ENCODE measurements at regions not wholly inside any gene's neighbourhood (a gene's known extent, or its start where the extent isn't known, plus 50 kb on each side); places are given as distances from the start of the nearest gene placed in this dataset.

DNA sequence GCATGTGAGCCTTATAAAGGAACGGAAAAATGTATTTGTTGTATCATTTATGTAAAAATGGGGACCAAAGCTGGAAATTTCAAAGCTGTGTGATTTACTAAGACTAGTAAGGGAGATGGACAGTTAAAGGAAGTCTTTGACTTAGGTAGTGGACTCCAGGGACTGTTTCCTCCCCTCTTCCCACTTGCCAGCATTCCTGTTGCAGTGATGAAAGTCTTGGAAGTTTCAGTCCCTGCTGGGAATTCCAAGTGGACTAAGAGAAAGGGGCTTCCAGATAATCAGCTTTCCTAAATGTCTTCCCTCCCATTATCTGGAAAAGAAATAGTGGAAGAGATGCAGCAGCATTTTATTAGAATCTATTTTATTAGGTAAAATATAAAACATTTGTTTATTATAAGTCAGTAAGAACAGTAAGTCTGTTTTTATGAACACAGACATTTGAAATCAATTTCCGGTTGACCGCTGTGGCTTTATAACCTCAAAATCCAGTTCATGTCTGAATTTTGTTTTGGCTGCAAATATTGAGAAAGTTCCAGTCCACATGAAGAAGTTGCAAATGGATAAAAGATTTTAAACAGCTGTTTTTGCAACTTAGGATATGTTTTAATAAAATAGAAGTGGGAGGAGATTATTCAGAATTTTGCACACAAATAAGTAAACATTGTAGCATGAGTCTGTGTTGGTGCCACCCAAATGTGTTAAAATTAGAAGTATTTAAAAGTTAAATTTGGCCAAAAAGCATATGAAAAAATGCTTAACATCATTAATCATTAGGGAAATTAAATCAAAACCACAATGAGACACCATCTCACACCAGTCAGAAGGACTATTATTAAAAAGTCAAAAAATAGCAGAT is 141.8 kb downstream of the IL20RB start:
- H3K27me3 Mint-ChIP-seq (ENCODE audit: low read depth in 3 of 3), result peaks cover 0 to 2% (median 0%) of the 10 kb centered on the region in 3 donors

DNA sequence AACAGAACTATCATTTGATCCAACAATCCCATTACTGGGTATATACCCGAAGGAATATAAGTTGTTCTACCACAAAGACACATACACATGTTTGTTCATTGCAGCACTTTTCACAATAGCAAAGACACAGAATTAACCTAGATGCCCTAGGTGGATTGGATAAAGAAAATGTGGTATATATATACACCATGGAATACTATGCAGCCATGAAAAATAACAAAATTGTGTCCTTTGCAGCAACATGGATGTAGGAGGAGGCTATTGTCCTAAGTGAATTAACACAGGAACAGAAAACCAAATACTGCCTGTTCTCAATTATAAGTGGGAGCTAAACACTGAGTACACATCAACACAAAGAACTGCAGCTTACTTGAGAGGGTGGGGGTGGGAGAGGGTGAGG is 142.5 kb downstream of the IL20RB start:
- intact Hi-C loops (cut with micrococcal nuclease), result no loop called here
- Mint-ChIP-seq H3K9me3 (no peaks in the 10 kb centered on the region), H3K4me3 (no peak overlapping the region), H3K4me1 (no peaks in the 10 kb centered on the region), H3K36me3 (no peaks in the 10 kb centered on the region), H3K27ac (no peak overlapping the region), H3K27me3 (ENCODE audit: low read depth in 3 of 3) (peaks cover 0 to 2% (median 0%) of the 10 kb centered on the region in 3 donors)
- no peaks in the 10 kb centered on the region for H3K4me1 ChIP-seq (ENCODE audit: control insufficient read depth in 1 of 2, insufficient read depth in 2 of 2, low read length in 2 of 2)
- no peak overlapping the region for H3K4me3 ChIP-seq (replicated peaks in 1 of 3; ENCODE audit: low read depth in 2 of 3, low read length in 3 of 3)
- WGBS (ENCODE audit: insufficient coverage), result no CpG with 5 or more reads among the region's 1 CpG
- H4K20me1 ChIP-seq (ENCODE audit: insufficient read depth, low read length), result no peaks in the 10 kb centered on the region
- no peaks in the 10 kb centered on the region for H3K36me3 ChIP-seq (replicated peaks in 1 of 2; ENCODE audit: control insufficient read depth in 1 of 2, insufficient read depth in 2 of 2, low read length in 2 of 2)
- H3K9me3 ChIP-seq (replicated peaks in 1 of 2; ENCODE audit: control insufficient read depth in 1 of 2, insufficient read depth in 1 of 2, low read length in 2 of 2), result no peaks in the 10 kb centered on the region
- H3K79me2 ChIP-seq (ENCODE audit: insufficient read depth, low read length), result no peaks in the 10 kb centered on the region
- H3K27ac ChIP-seq (ENCODE audit: low read depth in 1 of 2, low read length in 2 of 2), result no peak overlapping the region
- H3K9ac ChIP-seq (ENCODE audit: insufficient read depth, low read length, poor library complexity, severe bottlenecking), result no peak overlapping the region
- H3K4me2 ChIP-seq (replicated peaks; ENCODE audit: extremely low read depth, low read length, poor library complexity, severe bottlenecking), result no peak overlapping the region
- no peak for DNase-seq
- peaks cover 0 to 3% of the 10 kb centered on the region in 2 donors for H3K27me3 ChIP-seq (ENCODE audit: control insufficient read depth in 2 of 2, insufficient read depth in 2 of 2, low read length in 2 of 2)
- TF ChIP-seq, protein P1, sequence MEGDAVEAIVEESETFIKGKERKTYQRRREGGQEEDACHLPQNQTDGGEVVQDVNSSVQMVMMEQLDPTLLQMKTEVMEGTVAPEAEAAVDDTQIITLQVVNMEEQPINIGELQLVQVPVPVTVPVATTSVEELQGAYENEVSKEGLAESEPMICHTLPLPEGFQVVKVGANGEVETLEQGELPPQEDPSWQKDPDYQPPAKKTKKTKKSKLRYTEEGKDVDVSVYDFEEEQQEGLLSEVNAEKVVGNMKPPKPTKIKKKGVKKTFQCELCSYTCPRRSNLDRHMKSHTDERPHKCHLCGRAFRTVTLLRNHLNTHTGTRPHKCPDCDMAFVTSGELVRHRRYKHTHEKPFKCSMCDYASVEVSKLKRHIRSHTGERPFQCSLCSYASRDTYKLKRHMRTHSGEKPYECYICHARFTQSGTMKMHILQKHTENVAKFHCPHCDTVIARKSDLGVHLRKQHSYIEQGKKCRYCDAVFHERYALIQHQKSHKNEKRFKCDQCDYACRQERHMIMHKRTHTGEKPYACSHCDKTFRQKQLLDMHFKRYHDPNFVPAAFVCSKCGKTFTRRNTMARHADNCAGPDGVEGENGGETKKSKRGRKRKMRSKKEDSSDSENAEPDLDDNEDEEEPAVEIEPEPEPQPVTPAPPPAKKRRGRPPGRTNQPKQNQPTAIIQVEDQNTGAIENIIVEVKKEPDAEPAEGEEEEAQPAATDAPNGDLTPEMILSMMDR (IDR thresholded peaks at IDR 0.05), result no peak
- H2AFZ ChIP-seq (ENCODE audit: insufficient read depth, low read depth, low read length, poor library complexity, severe bottlenecking), result no peak overlapping the region

More for the DNA sequence above, 141.8 kb downstream of the IL20RB start:
- H3K79me2 ChIP-seq (ENCODE audit: insufficient read depth, low read length), result no peaks in the 10 kb centered on the region
- H3K4me1 ChIP-seq (ENCODE audit: control insufficient read depth in 1 of 2, insufficient read depth in 2 of 2, low read length in 2 of 2), result no peaks in the 10 kb centered on the region
- H3K27ac ChIP-seq (ENCODE audit: low read depth in 1 of 2, low read length in 2 of 2), result no peak overlapping the region
- Mint-ChIP-seq H3K4me1 (no peaks in the 10 kb centered on the region), H3K27ac (no peak overlapping the region), H3K9me3 (no peaks in the 10 kb centered on the region), H3K36me3 (no peaks in the 10 kb centered on the region), H3K4me3 (no peak overlapping the region)
- H3K4me3 ChIP-seq (replicated peaks in 1 of 3; ENCODE audit: low read depth in 2 of 3, low read length in 3 of 3), result no peak overlapping the region
- no CpG with 5 or more reads among the region's 3 CpGs for WGBS (ENCODE audit: insufficient coverage)
- no peaks in the 10 kb centered on the region for H3K36me3 ChIP-seq (replicated peaks in 1 of 2; ENCODE audit: control insufficient read depth in 1 of 2, insufficient read depth in 2 of 2, low read length in 2 of 2)
- H3K9me3 ChIP-seq (replicated peaks in 1 of 2; ENCODE audit: control insufficient read depth in 1 of 2, insufficient read depth in 1 of 2, low read length in 2 of 2), result no peaks in the 10 kb centered on the region
- H2AFZ ChIP-seq (ENCODE audit: insufficient read depth, low read depth, low read length, poor library complexity, severe bottlenecking), result no peak overlapping the region
- peaks cover 0 to 3% of the 10 kb centered on the region in 2 donors for H3K27me3 ChIP-seq (ENCODE audit: control insufficient read depth in 2 of 2, insufficient read depth in 2 of 2, low read length in 2 of 2)
- no peak for DNase-seq
- intact Hi-C loops (cut with micrococcal nuclease), result no loop called here
- H4K20me1 ChIP-seq (ENCODE audit: insufficient read depth, low read length), result no peaks in the 10 kb centered on the region
- no peak overlapping the region for H3K4me2 ChIP-seq (replicated peaks; ENCODE audit: extremely low read depth, low read length, poor library complexity, severe bottlenecking)
- TF ChIP-seq, protein P1 (IDR thresholded peaks at IDR 0.05), result no peak
- H3K9ac ChIP-seq (ENCODE audit: insufficient read depth, low read length, poor library complexity, severe bottlenecking), result no peak overlapping the region

Data from CD14-positive monocyte (primary cell).